GM23338 (cell line): ENCODE measurements at regions not wholly inside any gene's neighbourhood (a gene's known extent, or its start where the extent isn't known, plus 50 kb on each side); places are given as distances from the start of the nearest gene placed in this dataset.

ENCODE experiments used
- CREB1 ChIP-seq: fragments of 250-450 bp; sonication (Bioruptor Pico); IDR thresholded peaks from 2 replicates; pipeline ENCODE4 v1.5.0; 2020; ENCODE audit warnings: low read depth, mild to moderate bottlenecking, moderate library complexity
- CTCF ChIP-seq, 2 experiments: fragments of 200-600 bp in 1 of 2; sonication (generic) in 1 of 2; conservative IDR thresholded peaks; 2 replicates each; pipeline versions ENCODE4 v1.5.1 to v1.6.1; 2016 to 2017; ENCODE audit warnings: antibody characterized with exemption in 2 of 2, low read depth in 2 of 2, mild to moderate bottlenecking in 2 of 2, moderate library complexity in 1 of 2
- EZH2 ChIP-seq: fragments of 200-600 bp; sonication (generic); IDR thresholded peaks from one replicate; pipeline ENCODE4 v1.8.0; 2017; ENCODE audit warnings: antibody characterized with exemption, mild to moderate bottlenecking, low read depth; ENCODE audit not compliant: unreplicated experiment
- EZH2phosphoT487 ChIP-seq: fragments of 200-600 bp; sonication (generic); IDR thresholded peaks from one replicate; pipeline ENCODE4 v1.8.1; 2018; ENCODE audit warnings: antibody characterized with exemption; ENCODE audit not compliant: unreplicated experiment
- JUNB ChIP-seq: IDR thresholded peaks from one replicate; pipeline ENCODE4 v1.6.1; 2016; ENCODE audit warnings: antibody characterized with exemption; ENCODE audit not compliant: unreplicated experiment
- NANOG ChIP-seq: IDR thresholded peaks from 2 replicates; pipeline ENCODE4 v1.6.1; 2016; ENCODE audit warnings: antibody characterized with exemption, borderline replicate concordance
- POLR2AphosphoS5 ChIP-seq: IDR thresholded peaks from 2 replicates; pipeline ENCODE4 v1.6.1; 2016; ENCODE audit warnings: antibody characterized with exemption, low read depth
- ZNF331 ChIP-seq: fragments of 250-450 bp; sonication (Bioruptor Pico); IDR thresholded peaks from 2 replicates; pipeline ENCODE4 v1.5.0; 2020; ENCODE audit warnings: low read depth, mild to moderate bottlenecking, moderate library complexity
- TF ChIP-seq, protein P1 (sequence below): IDR thresholded peaks from 2 replicates; pipeline ENCODE4 v1.6.1; 2016; ENCODE audit warnings: antibody characterized with exemption
- TF ChIP-seq, protein P2 (sequence below): IDR thresholded peaks from one replicate; pipeline ENCODE4 v1.6.1; 2018; ENCODE audit warnings: antibody characterized with exemption; ENCODE audit not compliant: unreplicated experiment

DNA sequence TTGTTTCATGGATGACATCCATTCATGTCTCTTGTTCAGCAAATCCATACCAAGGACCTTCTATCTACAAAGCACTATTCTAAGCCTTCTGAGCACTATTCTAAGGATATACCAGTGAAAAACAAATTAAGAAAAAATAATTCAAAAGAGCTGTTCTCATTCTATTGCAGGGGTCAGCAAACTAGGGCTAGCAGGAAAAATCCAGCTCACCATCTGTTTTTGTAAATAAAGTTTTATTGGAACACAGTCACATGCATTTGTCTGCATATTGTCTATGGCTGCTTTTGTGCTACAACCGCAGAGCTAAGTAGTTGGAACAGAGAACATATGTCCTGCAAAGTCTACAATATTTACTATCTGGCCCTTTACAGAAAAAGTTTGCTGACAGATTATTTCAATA is 222.7 kb upstream of the DYNLRB2 start:
- TF ChIP-seq JUNB (no peak), CTCF (conservative IDR thresholded peaks at IDR 0.05; ENCODE audit: low read depth in 2 of 2) (no peak), EZH2phosphoT487 (no peak), EZH2 (no peak), POLR2AphosphoS5 (no peak), ZNF331 (CRISPR knock-in tag) (no peak), CREB1 (CRISPR knock-in tag) (no peak), NANOG (no peak)
- TF ChIP-seq, protein P1, sequence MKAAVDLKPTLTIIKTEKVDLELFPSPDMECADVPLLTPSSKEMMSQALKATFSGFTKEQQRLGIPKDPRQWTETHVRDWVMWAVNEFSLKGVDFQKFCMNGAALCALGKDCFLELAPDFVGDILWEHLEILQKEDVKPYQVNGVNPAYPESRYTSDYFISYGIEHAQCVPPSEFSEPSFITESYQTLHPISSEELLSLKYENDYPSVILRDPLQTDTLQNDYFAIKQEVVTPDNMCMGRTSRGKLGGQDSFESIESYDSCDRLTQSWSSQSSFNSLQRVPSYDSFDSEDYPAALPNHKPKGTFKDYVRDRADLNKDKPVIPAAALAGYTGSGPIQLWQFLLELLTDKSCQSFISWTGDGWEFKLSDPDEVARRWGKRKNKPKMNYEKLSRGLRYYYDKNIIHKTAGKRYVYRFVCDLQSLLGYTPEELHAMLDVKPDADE: no peak
- TF ChIP-seq, protein P2, sequence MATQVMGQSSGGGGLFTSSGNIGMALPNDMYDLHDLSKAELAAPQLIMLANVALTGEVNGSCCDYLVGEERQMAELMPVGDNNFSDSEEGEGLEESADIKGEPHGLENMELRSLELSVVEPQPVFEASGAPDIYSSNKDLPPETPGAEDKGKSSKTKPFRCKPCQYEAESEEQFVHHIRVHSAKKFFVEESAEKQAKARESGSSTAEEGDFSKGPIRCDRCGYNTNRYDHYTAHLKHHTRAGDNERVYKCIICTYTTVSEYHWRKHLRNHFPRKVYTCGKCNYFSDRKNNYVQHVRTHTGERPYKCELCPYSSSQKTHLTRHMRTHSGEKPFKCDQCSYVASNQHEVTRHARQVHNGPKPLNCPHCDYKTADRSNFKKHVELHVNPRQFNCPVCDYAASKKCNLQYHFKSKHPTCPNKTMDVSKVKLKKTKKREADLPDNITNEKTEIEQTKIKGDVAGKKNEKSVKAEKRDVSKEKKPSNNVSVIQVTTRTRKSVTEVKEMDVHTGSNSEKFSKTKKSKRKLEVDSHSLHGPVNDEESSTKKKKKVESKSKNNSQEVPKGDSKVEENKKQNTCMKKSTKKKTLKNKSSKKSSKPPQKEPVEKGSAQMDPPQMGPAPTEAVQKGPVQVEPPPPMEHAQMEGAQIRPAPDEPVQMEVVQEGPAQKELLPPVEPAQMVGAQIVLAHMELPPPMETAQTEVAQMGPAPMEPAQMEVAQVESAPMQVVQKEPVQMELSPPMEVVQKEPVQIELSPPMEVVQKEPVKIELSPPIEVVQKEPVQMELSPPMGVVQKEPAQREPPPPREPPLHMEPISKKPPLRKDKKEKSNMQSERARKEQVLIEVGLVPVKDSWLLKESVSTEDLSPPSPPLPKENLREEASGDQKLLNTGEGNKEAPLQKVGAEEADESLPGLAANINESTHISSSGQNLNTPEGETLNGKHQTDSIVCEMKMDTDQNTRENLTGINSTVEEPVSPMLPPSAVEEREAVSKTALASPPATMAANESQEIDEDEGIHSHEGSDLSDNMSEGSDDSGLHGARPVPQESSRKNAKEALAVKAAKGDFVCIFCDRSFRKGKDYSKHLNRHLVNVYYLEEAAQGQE: no peak
